ENCODE measurements at regions not wholly inside any gene's neighbourhood (a gene's known extent, or its start where the extent isn't known, plus 50 kb on each side); places are given as distances from the start of the nearest gene placed in this dataset.

DNA sequence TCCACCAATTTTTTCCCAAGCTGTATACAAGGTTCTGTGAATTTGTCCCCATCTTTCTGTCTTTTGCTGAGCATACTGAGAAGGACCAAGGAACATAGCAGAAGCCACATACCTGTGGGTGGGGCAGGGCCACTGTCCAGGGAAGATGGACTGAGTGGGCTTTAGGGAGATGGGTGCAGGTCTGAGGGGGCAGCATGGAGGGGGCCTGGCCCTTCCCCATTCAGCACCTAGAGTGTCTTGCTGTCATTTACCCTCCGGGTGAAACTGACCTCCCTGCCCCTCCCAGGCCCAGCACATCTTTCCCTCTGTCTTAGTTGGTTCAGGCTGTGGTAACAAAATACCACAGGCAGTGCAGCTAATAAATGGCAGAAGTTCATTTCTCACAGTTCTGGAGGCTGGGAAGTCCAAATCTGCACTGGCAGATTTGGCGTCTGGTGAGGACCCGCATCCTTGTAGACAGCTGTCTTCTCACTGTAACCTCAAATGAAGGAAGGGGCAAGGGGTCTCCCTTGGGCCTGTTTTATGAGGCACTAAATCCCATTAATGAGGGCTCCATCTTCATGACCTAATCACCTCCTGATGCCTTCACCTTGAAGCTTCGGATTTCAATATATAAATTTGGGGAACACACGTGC is 180.0 kb upstream of the SMAD3 start:
- peaks cover 27 to 67% of the 10 kb centered on the region in 2 experiments for H3K4me1 ChIP-seq (ENCODE audit: control insufficient read depth in 1 of 2, insufficient read depth in 2 of 2, low read length in 2 of 2)
- ChIA-PET RAD21 (ENCODE audit: low non-redundant PET in 1 of 2, low total read pairs in 2 of 2, uncharacterized antibody in 2 of 2, unreplicated experiment in 2 of 2) (no interaction called here), CTCF (no interaction called here), POLR2A (no interaction called here)
- H4K20me1 ChIP-seq (ENCODE audit: insufficient read depth): no peaks in the 10 kb centered on the region
- no peaks in the 10 kb centered on the region for H3K9me3 ChIP-seq (ENCODE audit: control insufficient read depth in 1 of 2, insufficient read depth in 1 of 2, low read depth in 1 of 2, low read length in 2 of 2)
- H3K36me3 ChIP-seq (ENCODE audit: control insufficient read depth in 1 of 2, insufficient read depth in 2 of 2, low read length in 2 of 2): no peaks in the 10 kb centered on the region
- H3K4me3 ChIP-seq (replicated peaks in 1 of 2; ENCODE audit: low read depth in 1 of 2, low read length in 2 of 2): no peak overlapping the region
- H3K27ac ChIP-seq (ENCODE audit: low read depth, low read length): no peak overlapping the region
- no peaks in the 10 kb centered on the region for H3K27me3 ChIP-seq (ENCODE audit: insufficient read depth, low read length)
- no peak for TF ChIP-seq EZH2 (IDR thresholded peaks at IDR 0.05)
- TF ChIP-seq ZNF274 (IDR thresholded peaks at IDR 0.05; ENCODE audit: low read depth, low read length): no peak
- no peak for TF ChIP-seq JUND (IDR thresholded peaks at IDR 0.05)
- TF ChIP-seq POLR2A (IDR thresholded peaks at IDR 0.05; ENCODE audit: borderline replicate concordance, extremely low read depth, insufficient read depth, insufficient read length): no peak
- TF ChIP-seq ZFX (IDR thresholded peaks at IDR 0.05): no peak
- TF ChIP-seq FOSL1 (IDR thresholded peaks at IDR 0.05; ENCODE audit: low read depth): no peak
- no peak for TF ChIP-seq SIN3A (IDR thresholded peaks at IDR 0.05; ENCODE audit: low read depth)
- TF ChIP-seq RAD21 (IDR thresholded peaks at IDR 0.05; ENCODE audit: low read depth): no peak
- TF ChIP-seq YY1 (IDR thresholded peaks at IDR 0.05; ENCODE audit: extremely low read depth, insufficient replicate concordance, low read depth, low read length): no peak
- TF ChIP-seq ZBTB33 (IDR thresholded peaks at IDR 0.05; ENCODE audit: extremely low read depth, insufficient replicate concordance, low read length): no peak
- no peak for TF ChIP-seq TCF7L2 (IDR thresholded peaks at IDR 0.05; ENCODE audit: borderline replicate concordance, extremely low read depth, insufficient read depth, insufficient read length)
- TF ChIP-seq POLR2AphosphoS5 (IDR thresholded peaks at IDR 0.05; ENCODE audit: low read depth, low read length): no peak
- TF ChIP-seq EGR1 (IDR thresholded peaks at IDR 0.05; ENCODE audit: low read depth): no peak
- no peak for TF ChIP-seq CBX3 (IDR thresholded peaks at IDR 0.05; ENCODE audit: low read depth)
- TF ChIP-seq, protein P1, sequence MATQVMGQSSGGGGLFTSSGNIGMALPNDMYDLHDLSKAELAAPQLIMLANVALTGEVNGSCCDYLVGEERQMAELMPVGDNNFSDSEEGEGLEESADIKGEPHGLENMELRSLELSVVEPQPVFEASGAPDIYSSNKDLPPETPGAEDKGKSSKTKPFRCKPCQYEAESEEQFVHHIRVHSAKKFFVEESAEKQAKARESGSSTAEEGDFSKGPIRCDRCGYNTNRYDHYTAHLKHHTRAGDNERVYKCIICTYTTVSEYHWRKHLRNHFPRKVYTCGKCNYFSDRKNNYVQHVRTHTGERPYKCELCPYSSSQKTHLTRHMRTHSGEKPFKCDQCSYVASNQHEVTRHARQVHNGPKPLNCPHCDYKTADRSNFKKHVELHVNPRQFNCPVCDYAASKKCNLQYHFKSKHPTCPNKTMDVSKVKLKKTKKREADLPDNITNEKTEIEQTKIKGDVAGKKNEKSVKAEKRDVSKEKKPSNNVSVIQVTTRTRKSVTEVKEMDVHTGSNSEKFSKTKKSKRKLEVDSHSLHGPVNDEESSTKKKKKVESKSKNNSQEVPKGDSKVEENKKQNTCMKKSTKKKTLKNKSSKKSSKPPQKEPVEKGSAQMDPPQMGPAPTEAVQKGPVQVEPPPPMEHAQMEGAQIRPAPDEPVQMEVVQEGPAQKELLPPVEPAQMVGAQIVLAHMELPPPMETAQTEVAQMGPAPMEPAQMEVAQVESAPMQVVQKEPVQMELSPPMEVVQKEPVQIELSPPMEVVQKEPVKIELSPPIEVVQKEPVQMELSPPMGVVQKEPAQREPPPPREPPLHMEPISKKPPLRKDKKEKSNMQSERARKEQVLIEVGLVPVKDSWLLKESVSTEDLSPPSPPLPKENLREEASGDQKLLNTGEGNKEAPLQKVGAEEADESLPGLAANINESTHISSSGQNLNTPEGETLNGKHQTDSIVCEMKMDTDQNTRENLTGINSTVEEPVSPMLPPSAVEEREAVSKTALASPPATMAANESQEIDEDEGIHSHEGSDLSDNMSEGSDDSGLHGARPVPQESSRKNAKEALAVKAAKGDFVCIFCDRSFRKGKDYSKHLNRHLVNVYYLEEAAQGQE (IDR thresholded peaks at IDR 0.05; ENCODE audit: low read depth): no peak
- intact Hi-C loops (cut with micrococcal nuclease): no loop called here
- ATAC-seq (no peak), DNase-seq (ENCODE audit: low read depth, low spot score) (no peak)
- no peak overlapping the region for H3K9ac ChIP-seq (ENCODE audit: low read length)
- no peak overlapping the region for H2AFZ ChIP-seq (ENCODE audit: low read depth, low read length, poor library complexity, severe bottlenecking)
- no peaks in the 10 kb centered on the region for H3K79me2 ChIP-seq (ENCODE audit: insufficient read depth, low read length)
- H3K4me2 ChIP-seq (ENCODE audit: low read length): no peak overlapping the region
- H3K9me2 ChIP-seq (ENCODE audit: insufficient read depth): no peaks in the 10 kb centered on the region
- BruUV-seq (replicated peaks): no TSS peak
